Peyer's patch (tissue), 4 donors: ENCODE measurements at regions not wholly inside any gene's neighbourhood (a gene's known extent, or its start where the extent isn't known, plus 50 kb on each side); places are given as distances from the start of the nearest gene placed in this dataset.
"Not testable (repeated sequence)": the region's sequence is repeated elsewhere in the genome, so short reads cannot be mapped to it uniquely, and the experiment has no call there.

Source experiments
- DNase-seq, 3 donors: peaks; one replicate each; pipeline ENCODE4 v3.0.0-alpha.2; 2017 to 2019
- H3K27ac ChIP-seq, 4 donors: fragments of 200-600 bp; sonication (generic); one replicate each; pipeline ENCODE4 v1.5.1; 2016 to 2019
- H3K27me3 ChIP-seq, 2 donors: fragments of 200-600 bp; sonication (generic); one replicate each; pipeline ENCODE4 v1.5.1; 2019
- H3K36me3 ChIP-seq, 3 donors: fragments of 200-600 bp; sonication (generic); one replicate each; pipeline ENCODE4 v1.5.1; 2016 to 2019
- H3K4me1 ChIP-seq, 4 donors: fragments of 200-600 bp; sonication (generic); one replicate each; pipeline ENCODE4 v1.5.1; 2016 to 2019
- H3K4me3 ChIP-seq, 4 donors: fragments of 200-600 bp; sonication (generic); 1 replicate in 3 of 4; 2 replicates in 1 of 4; pipeline ENCODE4 v1.5.1; 2016 to 2019; ENCODE audit warnings: mild to moderate bottlenecking in 1 of 4
- H3K9me3 ChIP-seq, 4 donors: fragments of 200-600 bp; sonication (generic); one replicate each; pipeline ENCODE4 v1.5.1; 2016 to 2019; ENCODE audit warnings: mild to moderate bottlenecking in 1 of 4
- CTCF ChIP-seq, 6 experiments: fragments of 450-650 bp in 4 of 6; fragments of 200-600 bp in 2 of 6; sonication (generic) in 1 of 6; IDR thresholded peaks; one replicate each; pipeline ENCODE4 v1.5.1; 2017 to 2019; ENCODE audit warnings: antibody characterized with exemption in 6 of 6, mild to moderate bottlenecking in 3 of 6, moderate library complexity in 1 of 6
- POLR2A ChIP-seq, 2 donors: fragments of 450-650 bp; IDR thresholded peaks; one replicate each; pipeline ENCODE4 v1.5.1; 2017; ENCODE audit warnings: antibody characterized with exemption in 2 of 2, mild to moderate bottlenecking in 2 of 2, moderate library complexity in 2 of 2

GRCh38 chr10:83515001-83515400 is 624.3 kb upstream of the GHITM start:
- H3K4me1 ChIP-seq = no peaks in the 10 kb centered on the region
- H3K9me3 ChIP-seq = no peaks in the 10 kb centered on the region
- no peak overlapping the region for H3K27ac ChIP-seq
- no peak overlapping the region for H3K4me3 ChIP-seq
- TF ChIP-seq POLR2A (IDR thresholded peaks at IDR 0.05) = no peak
- TF ChIP-seq CTCF (IDR thresholded peaks at IDR 0.05) = no peak
- H3K36me3 ChIP-seq = no peaks in the 10 kb centered on the region
- no peaks in the 10 kb centered on the region for H3K27me3 ChIP-seq
- no peak for DNase-seq

GRCh38 chr10:83516788-83517187 is 622.5 kb upstream of the GHITM start:
- Histone ChIP-seq H3K9me3 (no peaks in the 10 kb centered on the region), H3K27me3 (no peaks in the 10 kb centered on the region), H3K27ac (no peak overlapping the region), H3K4me1 (no peaks in the 10 kb centered on the region), H3K36me3 (no peaks in the 10 kb centered on the region), H3K4me3 (no peak overlapping the region)
- DNase-seq = no peak
- TF ChIP-seq CTCF (IDR thresholded peaks at IDR 0.05) (no peak), POLR2A (IDR thresholded peaks at IDR 0.05) (no peak)

GRCh38 chr10:83517456-83517855 is 621.9 kb upstream of the GHITM start:
- H3K36me3 ChIP-seq = no peaks in the 10 kb centered on the region
- no peaks in the 10 kb centered on the region for H3K4me1 ChIP-seq
- no peak for DNase-seq
- no peaks in the 10 kb centered on the region for H3K9me3 ChIP-seq
- H3K27me3 ChIP-seq = no peaks in the 10 kb centered on the region
- H3K27ac ChIP-seq = no peak overlapping the region
- TF ChIP-seq POLR2A (IDR thresholded peaks at IDR 0.05) = no peak
- no peak for TF ChIP-seq CTCF (IDR thresholded peaks at IDR 0.05)
- H3K4me3 ChIP-seq = no peak overlapping the region

- TF ChIP-seq CTCF (IDR thresholded peaks at IDR 0.05) = no peak
- TF ChIP-seq POLR2A (IDR thresholded peaks at IDR 0.05) = no peak
- no peaks in the 10 kb centered on the region for H3K9me3 ChIP-seq
These were observed 620.5 kb upstream of the GHITM start for GRCh38 chr10:83518779-83519178.

GRCh38 chr10:83520386-83520785 is 618.9 kb upstream of the GHITM start:
- H3K9me3 ChIP-seq, H3K4me1 ChIP-seq, H3K27me3 ChIP-seq, H3K27ac ChIP-seq, H3K36me3 ChIP-seq, DNase-seq, H3K4me3 ChIP-seq: not testable (repeated sequence)

More at GRCh38 chr10:83518779-83519178, 620.5 kb upstream of the GHITM start:
- H3K27me3 ChIP-seq = no peaks in the 10 kb centered on the region
- no peak overlapping the region for H3K27ac ChIP-seq
- DNase-seq = no peak
- no peaks in the 10 kb centered on the region for H3K4me1 ChIP-seq
- no peak overlapping the region for H3K4me3 ChIP-seq
- no peaks in the 10 kb centered on the region for H3K36me3 ChIP-seq

GRCh38 chr10:83522456-83522855 is 616.9 kb upstream of the GHITM start:
- Histone ChIP-seq H3K27me3 (no peaks in the 10 kb centered on the region), H3K27ac (no peak overlapping the region), H3K9me3 (peaks cover 0 to 9% (median 0%) of the 10 kb centered on the region in 4 donors), H3K4me1 (no peaks in the 10 kb centered on the region), H3K36me3 (no peaks in the 10 kb centered on the region), H3K4me3 (no peak overlapping the region)
- DNase-seq = no peak
- no peak for TF ChIP-seq POLR2A (IDR thresholded peaks at IDR 0.05)
- TF ChIP-seq CTCF (IDR thresholded peaks at IDR 0.05) = no peak
